SK-N-SH (cell line): ENCODE measurements at regions not wholly inside any gene's neighbourhood (a gene's known extent, or its start where the extent isn't known, plus 50 kb on each side); places are given as distances from the start of the nearest gene placed in this dataset.

Experiments
- CHD2 ChIP-seq: fragments of 150-350 bp; IDR thresholded peaks from 2 replicates; pipeline ENCODE4 v1.6.1; 2018; ENCODE audit warnings: low read length; ENCODE audit not compliant: partially characterized antibody
- EP300 ChIP-seq, 2 experiments: IDR thresholded peaks; 2 replicates each; pipeline versions ENCODE4 v1.4.0 to v1.6.1; 2012; ENCODE audit warnings: borderline replicate concordance in 1 of 2, low read depth in 1 of 2, low read length in 1 of 2
- FOXJ3 ChIP-seq: sonication (generic); formaldehyde crosslinking; IDR thresholded peaks from 2 replicates; pipeline ENCODE4 v1.5.1; 2020; ENCODE audit warnings: mild to moderate bottlenecking, missing genetic modification reagents
- FOXM1 ChIP-seq: IDR thresholded peaks from 2 replicates; pipeline ENCODE4 v1.4.0; 2012; ENCODE audit warnings: low read depth, mild to moderate bottlenecking
- MXI1 ChIP-seq: IDR thresholded peaks from 2 replicates; pipeline ENCODE4 v1.6.1; 2012; ENCODE audit warnings: mild to moderate bottlenecking, low read depth, low read length, improper control_type of control experiment
- SMC3 ChIP-seq: IDR thresholded peaks from 2 replicates; pipeline ENCODE4 v1.6.1; 2012; ENCODE audit warnings: low read depth, low read length, improper control_type of control experiment
- TEAD4 ChIP-seq: IDR thresholded peaks from 2 replicates; pipeline ENCODE4 v1.4.0; 2012; ENCODE audit warnings: mild to moderate bottlenecking, borderline replicate concordance; ENCODE audit not compliant: insufficient read depth
- TF ChIP-seq, protein P1 (sequence below): fragments of 200-600 bp; sonication (generic); IDR thresholded peaks from 2 replicates; pipeline ENCODE4 v1.6.1; 2017; ENCODE audit warnings: antibody characterized with exemption, mild to moderate bottlenecking, moderate library complexity
- TF ChIP-seq, protein P2 (sequence below): IDR thresholded peaks from 2 replicates; pipeline ENCODE4 v1.6.1; 2012; ENCODE audit warnings: mild to moderate bottlenecking, low read depth, low read length, moderate library complexity

DNA sequence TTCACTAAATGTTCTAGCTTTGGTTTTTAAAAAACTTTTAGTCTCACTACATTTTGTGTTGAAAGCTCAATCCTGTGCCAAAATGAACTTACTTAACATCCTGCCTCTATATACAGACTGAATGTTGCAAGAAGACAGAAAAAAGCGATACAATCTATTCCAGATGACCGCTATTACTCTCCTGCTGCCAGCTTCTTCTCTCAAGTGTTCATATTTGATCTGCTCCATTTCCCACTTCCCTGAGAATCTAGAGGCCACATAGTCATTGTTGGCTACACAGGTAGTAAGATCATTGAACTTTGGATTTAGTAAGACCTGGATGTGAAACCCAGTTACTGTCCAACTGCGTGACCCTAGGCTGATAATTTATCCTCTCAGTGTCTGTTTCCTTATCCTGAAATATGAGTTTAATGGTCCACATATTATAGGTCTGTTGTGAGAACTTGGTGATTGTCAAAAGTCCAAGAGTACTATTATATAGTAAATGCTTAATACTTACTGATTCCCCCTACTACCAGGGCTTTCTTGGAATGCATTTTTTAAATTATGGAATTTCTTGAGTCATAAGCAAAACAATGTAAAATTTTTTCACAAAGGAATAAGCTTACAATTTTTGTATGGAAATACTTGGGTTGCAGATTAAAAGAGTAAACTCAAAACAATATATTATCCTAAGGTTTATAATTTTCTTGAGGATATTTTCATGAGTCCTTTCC lies 976.8 kb upstream of the ADGRL3 start:
- TF ChIP-seq, protein P1, sequence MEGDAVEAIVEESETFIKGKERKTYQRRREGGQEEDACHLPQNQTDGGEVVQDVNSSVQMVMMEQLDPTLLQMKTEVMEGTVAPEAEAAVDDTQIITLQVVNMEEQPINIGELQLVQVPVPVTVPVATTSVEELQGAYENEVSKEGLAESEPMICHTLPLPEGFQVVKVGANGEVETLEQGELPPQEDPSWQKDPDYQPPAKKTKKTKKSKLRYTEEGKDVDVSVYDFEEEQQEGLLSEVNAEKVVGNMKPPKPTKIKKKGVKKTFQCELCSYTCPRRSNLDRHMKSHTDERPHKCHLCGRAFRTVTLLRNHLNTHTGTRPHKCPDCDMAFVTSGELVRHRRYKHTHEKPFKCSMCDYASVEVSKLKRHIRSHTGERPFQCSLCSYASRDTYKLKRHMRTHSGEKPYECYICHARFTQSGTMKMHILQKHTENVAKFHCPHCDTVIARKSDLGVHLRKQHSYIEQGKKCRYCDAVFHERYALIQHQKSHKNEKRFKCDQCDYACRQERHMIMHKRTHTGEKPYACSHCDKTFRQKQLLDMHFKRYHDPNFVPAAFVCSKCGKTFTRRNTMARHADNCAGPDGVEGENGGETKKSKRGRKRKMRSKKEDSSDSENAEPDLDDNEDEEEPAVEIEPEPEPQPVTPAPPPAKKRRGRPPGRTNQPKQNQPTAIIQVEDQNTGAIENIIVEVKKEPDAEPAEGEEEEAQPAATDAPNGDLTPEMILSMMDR: no peak
- TF ChIP-seq SMC3: no peak
- TF ChIP-seq FOXJ3 (CRISPR knock-in tag): no peak
- TF ChIP-seq CHD2: no peak
- TF ChIP-seq EP300 (IDR thresholded peaks at IDR 0.05; ENCODE audit: borderline replicate concordance in 1 of 2, low read depth in 1 of 2, low read length in 1 of 2): no peak
- TF ChIP-seq, protein P2, sequence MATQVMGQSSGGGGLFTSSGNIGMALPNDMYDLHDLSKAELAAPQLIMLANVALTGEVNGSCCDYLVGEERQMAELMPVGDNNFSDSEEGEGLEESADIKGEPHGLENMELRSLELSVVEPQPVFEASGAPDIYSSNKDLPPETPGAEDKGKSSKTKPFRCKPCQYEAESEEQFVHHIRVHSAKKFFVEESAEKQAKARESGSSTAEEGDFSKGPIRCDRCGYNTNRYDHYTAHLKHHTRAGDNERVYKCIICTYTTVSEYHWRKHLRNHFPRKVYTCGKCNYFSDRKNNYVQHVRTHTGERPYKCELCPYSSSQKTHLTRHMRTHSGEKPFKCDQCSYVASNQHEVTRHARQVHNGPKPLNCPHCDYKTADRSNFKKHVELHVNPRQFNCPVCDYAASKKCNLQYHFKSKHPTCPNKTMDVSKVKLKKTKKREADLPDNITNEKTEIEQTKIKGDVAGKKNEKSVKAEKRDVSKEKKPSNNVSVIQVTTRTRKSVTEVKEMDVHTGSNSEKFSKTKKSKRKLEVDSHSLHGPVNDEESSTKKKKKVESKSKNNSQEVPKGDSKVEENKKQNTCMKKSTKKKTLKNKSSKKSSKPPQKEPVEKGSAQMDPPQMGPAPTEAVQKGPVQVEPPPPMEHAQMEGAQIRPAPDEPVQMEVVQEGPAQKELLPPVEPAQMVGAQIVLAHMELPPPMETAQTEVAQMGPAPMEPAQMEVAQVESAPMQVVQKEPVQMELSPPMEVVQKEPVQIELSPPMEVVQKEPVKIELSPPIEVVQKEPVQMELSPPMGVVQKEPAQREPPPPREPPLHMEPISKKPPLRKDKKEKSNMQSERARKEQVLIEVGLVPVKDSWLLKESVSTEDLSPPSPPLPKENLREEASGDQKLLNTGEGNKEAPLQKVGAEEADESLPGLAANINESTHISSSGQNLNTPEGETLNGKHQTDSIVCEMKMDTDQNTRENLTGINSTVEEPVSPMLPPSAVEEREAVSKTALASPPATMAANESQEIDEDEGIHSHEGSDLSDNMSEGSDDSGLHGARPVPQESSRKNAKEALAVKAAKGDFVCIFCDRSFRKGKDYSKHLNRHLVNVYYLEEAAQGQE: no peak
- no peak for TF ChIP-seq FOXM1
- TF ChIP-seq MXI1: no peak
- no peak for TF ChIP-seq TEAD4
